ENCODE measurements at regions not wholly inside any gene's neighbourhood (a gene's known extent, or its start where the extent isn't known, plus 50 kb on each side); places are given as distances from the start of the nearest gene placed in this dataset.
"Not testable (repeated sequence)": the region's sequence is repeated elsewhere in the genome, so short reads cannot be mapped to it uniquely, and the experiment has no call there.

GRCh38 chr7:49579408-49579807, 194.0 kb upstream of the VWC2 start:
- no peak for DNase-seq (ENCODE audit: low spot score)
- ATAC-seq: no peak

- no peak for ATAC-seq
- no peak for DNase-seq (ENCODE audit: low spot score)
Measured at GRCh38 chr7:49580000-49580399, 193.4 kb upstream of the VWC2 start.

GRCh38 chr7:49580761-49581160, 192.7 kb upstream of the VWC2 start:
- DNase-seq (ENCODE audit: low spot score): no peak
- no peak for ATAC-seq

GRCh38 chr7:49583440-49583839, 190.0 kb upstream of the VWC2 start:
- DNase-seq (ENCODE audit: low spot score) (no peak), ATAC-seq (no peak)

- DNase-seq (ENCODE audit: low spot score) (no peak), ATAC-seq (no peak)
Measured at GRCh38 chr7:49596701-49597491, 176.5 kb upstream of the VWC2 start.

GRCh38 chr7:49597805-49598204, 175.6 kb upstream of the VWC2 start:
- ATAC-seq: no peak

GRCh38 chr7:49611951-49612350, 161.5 kb upstream of the VWC2 start:
- no peak for ATAC-seq

More at GRCh38 chr7:49597805-49598204, 175.6 kb upstream of the VWC2 start:
- DNase-seq (ENCODE audit: low spot score): no peak

GRCh38 chr7:49613759-49614158, 159.7 kb upstream of the VWC2 start:
- ATAC-seq: no peak
- no peak for DNase-seq (ENCODE audit: low spot score)

More at GRCh38 chr7:49611951-49612350, 161.5 kb upstream of the VWC2 start:
- no peak for DNase-seq (ENCODE audit: low spot score)

- DNase-seq (ENCODE audit: low spot score); ATAC-seq: not testable (repeated sequence)
Measured at GRCh38 chr7:49614974-49615373, 158.5 kb upstream of the VWC2 start.

GRCh38 chr7:49618028-49618427, 155.4 kb upstream of the VWC2 start:
- DNase-seq (ENCODE audit: low spot score) (no peak), ATAC-seq (no peak)

- ATAC-seq (no peak), DNase-seq (ENCODE audit: low spot score) (no peak)
Measured at GRCh38 chr7:49623943-49624342, 149.5 kb upstream of the VWC2 start.

- no peak for DNase-seq (ENCODE audit: low spot score)
- ATAC-seq: no peak
Measured at GRCh38 chr7:49624611-49625010, 148.8 kb upstream of the VWC2 start.

- no peak for ATAC-seq
- DNase-seq (ENCODE audit: low spot score): no peak
Measured at GRCh38 chr7:49630513-49630912, 142.9 kb upstream of the VWC2 start.

GRCh38 chr7:49631071-49631815, 142.2 kb upstream of the VWC2 start:
- ATAC-seq (no peak), DNase-seq (ENCODE audit: low spot score) (no peak)

GRCh38 chr7:49631960-49632359, 141.5 kb upstream of the VWC2 start:
- ATAC-seq (no peak), DNase-seq (ENCODE audit: low spot score) (no peak)

- DNase-seq (ENCODE audit: low spot score) (no peak), ATAC-seq (no peak)
Measured at GRCh38 chr7:49635800-49636199, 137.6 kb upstream of the VWC2 start.

GRCh38 chr7:49636400-49636799, 137.0 kb upstream of the VWC2 start:
- ATAC-seq (no peak), DNase-seq (ENCODE audit: low spot score) (no peak)

GRCh38 chr7:49638166-49638565, 135.3 kb upstream of the VWC2 start:
- DNase-seq (ENCODE audit: low spot score) (no peak), ATAC-seq (no peak)

GRCh38 chr7:49639068-49639593, 134.3 kb upstream of the VWC2 start:
- ATAC-seq: no peak
- DNase-seq (ENCODE audit: low spot score): no peak

- DNase-seq (ENCODE audit: low spot score) (no peak), ATAC-seq (no peak)
Measured at GRCh38 chr7:49639808-49640207, 133.6 kb upstream of the VWC2 start.

GRCh38 chr7:49643321-49643720, 130.1 kb upstream of the VWC2 start:
- DNase-seq (ENCODE audit: low spot score) (no peak), ATAC-seq (no peak)

GRCh38 chr7:49643736-49644135, 129.7 kb upstream of the VWC2 start:
- ATAC-seq (no peak), DNase-seq (ENCODE audit: low spot score) (no peak)

Data from left lobe of liver (tissue), 2 donors.